ENCODE measurements at regions not wholly inside any gene's neighbourhood (a gene's known extent, or its start where the extent isn't known, plus 50 kb on each side); places are given as distances from the start of the nearest gene placed in this dataset.

DNA sequence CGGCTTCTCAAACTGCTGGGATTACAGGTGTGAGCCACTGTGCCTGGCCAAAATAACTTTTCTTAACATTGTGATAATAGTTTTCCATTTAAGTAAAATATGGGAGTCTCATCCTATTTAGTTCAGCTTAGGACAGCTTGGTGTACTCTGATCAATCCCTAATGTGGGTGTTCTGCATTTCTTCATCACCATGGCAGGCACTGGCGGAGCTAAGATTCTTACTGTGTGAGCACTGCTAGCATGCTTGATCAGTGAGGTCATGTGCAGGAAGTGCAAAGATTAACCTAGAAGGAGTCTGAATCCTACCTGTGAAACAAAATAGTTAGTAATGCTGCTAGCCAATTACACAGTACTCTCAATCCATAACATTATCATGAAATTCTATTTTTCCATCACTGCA is 1684.2 kb upstream of the SLC10A2 start (continued):
- TF ChIP-seq, protein P1, sequence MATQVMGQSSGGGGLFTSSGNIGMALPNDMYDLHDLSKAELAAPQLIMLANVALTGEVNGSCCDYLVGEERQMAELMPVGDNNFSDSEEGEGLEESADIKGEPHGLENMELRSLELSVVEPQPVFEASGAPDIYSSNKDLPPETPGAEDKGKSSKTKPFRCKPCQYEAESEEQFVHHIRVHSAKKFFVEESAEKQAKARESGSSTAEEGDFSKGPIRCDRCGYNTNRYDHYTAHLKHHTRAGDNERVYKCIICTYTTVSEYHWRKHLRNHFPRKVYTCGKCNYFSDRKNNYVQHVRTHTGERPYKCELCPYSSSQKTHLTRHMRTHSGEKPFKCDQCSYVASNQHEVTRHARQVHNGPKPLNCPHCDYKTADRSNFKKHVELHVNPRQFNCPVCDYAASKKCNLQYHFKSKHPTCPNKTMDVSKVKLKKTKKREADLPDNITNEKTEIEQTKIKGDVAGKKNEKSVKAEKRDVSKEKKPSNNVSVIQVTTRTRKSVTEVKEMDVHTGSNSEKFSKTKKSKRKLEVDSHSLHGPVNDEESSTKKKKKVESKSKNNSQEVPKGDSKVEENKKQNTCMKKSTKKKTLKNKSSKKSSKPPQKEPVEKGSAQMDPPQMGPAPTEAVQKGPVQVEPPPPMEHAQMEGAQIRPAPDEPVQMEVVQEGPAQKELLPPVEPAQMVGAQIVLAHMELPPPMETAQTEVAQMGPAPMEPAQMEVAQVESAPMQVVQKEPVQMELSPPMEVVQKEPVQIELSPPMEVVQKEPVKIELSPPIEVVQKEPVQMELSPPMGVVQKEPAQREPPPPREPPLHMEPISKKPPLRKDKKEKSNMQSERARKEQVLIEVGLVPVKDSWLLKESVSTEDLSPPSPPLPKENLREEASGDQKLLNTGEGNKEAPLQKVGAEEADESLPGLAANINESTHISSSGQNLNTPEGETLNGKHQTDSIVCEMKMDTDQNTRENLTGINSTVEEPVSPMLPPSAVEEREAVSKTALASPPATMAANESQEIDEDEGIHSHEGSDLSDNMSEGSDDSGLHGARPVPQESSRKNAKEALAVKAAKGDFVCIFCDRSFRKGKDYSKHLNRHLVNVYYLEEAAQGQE (IDR thresholded peaks at IDR 0.05; ENCODE audit: low read depth), result no peak
- TF ChIP-seq POLR2AphosphoS5 (IDR thresholded peaks at IDR 0.05; ENCODE audit: low read depth, low read length) (no peak), CBX3 (IDR thresholded peaks at IDR 0.05; ENCODE audit: low read depth) (no peak), ELF1 (IDR thresholded peaks at IDR 0.05; ENCODE audit: borderline replicate concordance, low read depth) (no peak), YY1 (IDR thresholded peaks at IDR 0.05; ENCODE audit: extremely low read depth, insufficient replicate concordance, low read depth, low read length) (no peak), EZH2phosphoT487 (IDR thresholded peaks at IDR 0.05; ENCODE audit: borderline replicate concordance) (no peak), EZH2 (IDR thresholded peaks at IDR 0.05) (no peak)

DNA sequence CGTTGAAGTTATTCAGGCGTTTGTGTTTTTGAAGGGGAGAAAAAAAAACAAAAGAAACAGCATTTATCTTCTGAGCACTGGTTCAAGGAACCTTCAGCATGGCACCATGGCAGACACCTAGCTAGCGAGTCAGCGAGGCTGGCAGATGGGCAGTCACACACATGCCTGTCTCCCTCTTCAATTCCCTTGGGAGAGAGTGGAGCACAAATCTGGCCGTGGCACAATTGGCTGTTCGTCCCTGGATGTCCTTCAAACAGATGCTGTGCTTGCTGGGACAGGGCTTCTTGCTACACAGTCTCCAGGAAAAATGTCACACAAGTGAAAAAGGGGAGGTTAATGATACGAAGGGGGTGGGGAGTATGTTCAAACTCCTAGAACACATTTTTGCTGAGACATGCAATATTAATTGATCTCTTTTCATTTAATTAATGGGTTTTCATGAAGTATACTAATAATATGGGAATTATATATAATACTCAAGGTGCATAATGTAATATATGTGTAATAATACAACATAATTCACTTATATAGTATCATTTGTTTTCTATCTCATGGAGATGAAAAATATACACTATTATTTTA is 1674.5 kb upstream of the SLC10A2 start:
- RAD21 ChIA-PET (ENCODE audit: low non-redundant PET in 1 of 2, low total read pairs in 2 of 2, uncharacterized antibody in 2 of 2, unreplicated experiment in 2 of 2), result no interaction called here
- H3K36me3 ChIP-seq (ENCODE audit: control insufficient read depth in 1 of 2, insufficient read depth in 2 of 2, low read length in 2 of 2), result no peaks in the 10 kb centered on the region
- H3K79me2 ChIP-seq (ENCODE audit: insufficient read depth, low read length), result no peaks in the 10 kb centered on the region
- no peak overlapping the region for H3K27ac ChIP-seq (ENCODE audit: low read depth, low read length)
- POLR2A ChIA-PET, result no interaction called here
- BruUV-seq (replicated peaks), result no TSS peak
- no peaks in the 10 kb centered on the region for H3K27me3 ChIP-seq (ENCODE audit: insufficient read depth, low read length)
- ATAC-seq (no peak), DNase-seq (ENCODE audit: low read depth, low spot score) (no peak)
- H3K4me3 ChIP-seq (replicated peaks in 1 of 2; ENCODE audit: low read depth in 1 of 2, low read length in 2 of 2), result no peak overlapping the region
- no peak overlapping the region for H3K4me2 ChIP-seq (ENCODE audit: low read length)
- no peaks in the 10 kb centered on the region for H4K20me1 ChIP-seq (ENCODE audit: insufficient read depth)
- H3K9me3 ChIP-seq (ENCODE audit: control insufficient read depth in 1 of 2, insufficient read depth in 1 of 2, low read depth in 1 of 2, low read length in 2 of 2), result no peaks in the 10 kb centered on the region
- intact Hi-C loops (cut with micrococcal nuclease), result no loop called here
- no peaks in the 10 kb centered on the region for H3K4me1 ChIP-seq (ENCODE audit: control insufficient read depth in 1 of 2, insufficient read depth in 2 of 2, low read length in 2 of 2)
- H3K9ac ChIP-seq (ENCODE audit: low read length), result no peak overlapping the region
- CTCF ChIA-PET, result no interaction called here
- no peak overlapping the region for H2AFZ ChIP-seq (ENCODE audit: low read depth, low read length, poor library complexity, severe bottlenecking)
- TF ChIP-seq FOSL1 (IDR thresholded peaks at IDR 0.05; ENCODE audit: low read depth) (no peak), POLR2A (IDR thresholded peaks at IDR 0.05; ENCODE audit: borderline replicate concordance, extremely low read depth, insufficient read depth, insufficient read length) (no peak), CEBPB (IDR thresholded peaks at IDR 0.05; ENCODE audit: low read depth) (no peak), RAD21 (IDR thresholded peaks at IDR 0.05; ENCODE audit: low read depth) (no peak), JUND (IDR thresholded peaks at IDR 0.05) (no peak), POLR2AphosphoS5 (IDR thresholded peaks at IDR 0.05; ENCODE audit: low read depth, low read length) (no peak), ZNF274 (IDR thresholded peaks at IDR 0.05; ENCODE audit: low read depth, low read length) (no peak)
- TF ChIP-seq, protein P2, sequence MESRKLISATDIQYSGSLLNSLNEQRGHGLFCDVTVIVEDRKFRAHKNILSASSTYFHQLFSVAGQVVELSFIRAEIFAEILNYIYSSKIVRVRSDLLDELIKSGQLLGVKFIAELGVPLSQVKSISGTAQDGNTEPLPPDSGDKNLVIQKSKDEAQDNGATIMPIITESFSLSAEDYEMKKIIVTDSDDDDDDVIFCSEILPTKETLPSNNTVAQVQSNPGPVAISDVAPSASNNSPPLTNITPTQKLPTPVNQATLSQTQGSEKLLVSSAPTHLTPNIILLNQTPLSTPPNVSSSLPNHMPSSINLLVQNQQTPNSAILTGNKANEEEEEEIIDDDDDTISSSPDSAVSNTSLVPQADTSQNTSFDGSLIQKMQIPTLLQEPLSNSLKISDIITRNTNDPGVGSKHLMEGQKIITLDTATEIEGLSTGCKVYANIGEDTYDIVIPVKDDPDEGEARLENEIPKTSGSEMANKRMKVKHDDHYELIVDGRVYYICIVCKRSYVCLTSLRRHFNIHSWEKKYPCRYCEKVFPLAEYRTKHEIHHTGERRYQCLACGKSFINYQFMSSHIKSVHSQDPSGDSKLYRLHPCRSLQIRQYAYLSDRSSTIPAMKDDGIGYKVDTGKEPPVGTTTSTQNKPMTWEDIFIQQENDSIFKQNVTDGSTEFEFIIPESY (IDR thresholded peaks at IDR 0.05; ENCODE audit: extremely low read depth, insufficient replicate concordance, low read length), result no peak
- TF ChIP-seq, protein P3, sequence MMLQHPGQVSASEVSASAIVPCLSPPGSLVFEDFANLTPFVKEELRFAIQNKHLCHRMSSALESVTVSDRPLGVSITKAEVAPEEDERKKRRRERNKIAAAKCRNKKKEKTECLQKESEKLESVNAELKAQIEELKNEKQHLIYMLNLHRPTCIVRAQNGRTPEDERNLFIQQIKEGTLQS (IDR thresholded peaks at IDR 0.05), result no peak
- TF ChIP-seq, protein P1 (IDR thresholded peaks at IDR 0.05; ENCODE audit: low read depth), result no peak
- no peaks in the 10 kb centered on the region for H3K9me2 ChIP-seq (ENCODE audit: insufficient read depth)

Data from HCT116 (cell line).